ENCODE measurements at regions not wholly inside any gene's neighbourhood (a gene's known extent, or its start where the extent isn't known, plus 50 kb on each side); places are given as distances from the start of the nearest gene placed in this dataset.

- no peak for TF ChIP-seq POLR2AphosphoS5 (IDR thresholded peaks at IDR 0.05)
- TF ChIP-seq CTCF (IDR thresholded peaks at IDR 0.05) = no peak
- TF ChIP-seq POLR2A (IDR thresholded peaks at IDR 0.05; ENCODE audit: low read depth) = no peak
Measured at GRCh38 chr5:33118761-33119415, 321.9 kb upstream of the TARS1 start.

Measured in esophagus muscularis mucosa (tissue), 3 donors.